ENCODE measurements at regions not wholly inside any gene's neighbourhood (a gene's known extent, or its start where the extent isn't known, plus 50 kb on each side); places are given as distances from the start of the nearest gene placed in this dataset.
"Not testable (repeated sequence)": the region's sequence is repeated elsewhere in the genome, so short reads cannot be mapped to it uniquely, and the experiment has no call there.

GRCh38 chr2:49861821-49862220 is 707.5 kb upstream of the FSHR start:
- Histone ChIP-seq H3K9ac (ENCODE audit: low read depth, low read length) (no peak overlapping the region), H3K9me3 (replicated peaks; ENCODE audit: low read length) (peaks cover 2% of the 10 kb centered on the region), H3K4me1 (ENCODE audit: control insufficient read depth, insufficient read depth, low read length) (no peaks in the 10 kb centered on the region), H3K27me3 (ENCODE audit: control insufficient read depth, insufficient read depth, low read length) (no peaks in the 10 kb centered on the region), H3K4me2 (ENCODE audit: low read length) (no peak overlapping the region), H3K4me3 (ENCODE audit: low read length) (no peak overlapping the region), H3K36me3 (ENCODE audit: insufficient read depth, low read length) (no peaks in the 10 kb centered on the region)

- H3K27me3 ChIP-seq (ENCODE audit: control insufficient read depth, insufficient read depth, low read length) = no peaks in the 10 kb centered on the region
- peaks cover 5% of the 10 kb centered on the region for H3K9me3 ChIP-seq (replicated peaks; ENCODE audit: low read length)
- no peaks in the 10 kb centered on the region for H3K36me3 ChIP-seq (ENCODE audit: insufficient read depth, low read length)
- H3K4me2 ChIP-seq (ENCODE audit: low read length) = no peak overlapping the region
- no peak overlapping the region for H3K9ac ChIP-seq (ENCODE audit: low read depth, low read length)
- no peak overlapping the region for H3K4me3 ChIP-seq (ENCODE audit: low read length)
- no peaks in the 10 kb centered on the region for H3K4me1 ChIP-seq (ENCODE audit: control insufficient read depth, insufficient read depth, low read length)
Measured at GRCh38 chr2:49860834-49861233, 706.5 kb upstream of the FSHR start.

- Histone ChIP-seq H3K4me1 (ENCODE audit: control insufficient read depth, insufficient read depth, low read length) (no peaks in the 10 kb centered on the region), H3K4me2 (ENCODE audit: low read length) (no peak overlapping the region), H3K27me3 (ENCODE audit: control insufficient read depth, insufficient read depth, low read length) (no peaks in the 10 kb centered on the region), H3K9ac (ENCODE audit: low read depth, low read length) (no peak overlapping the region), H3K36me3 (ENCODE audit: insufficient read depth, low read length) (no peaks in the 10 kb centered on the region), H3K4me3 (ENCODE audit: low read length) (no peak overlapping the region), H3K9me3 (replicated peaks; ENCODE audit: low read length) (peaks cover 5% of the 10 kb centered on the region)
Measured at GRCh38 chr2:49860170-49860569, 705.9 kb upstream of the FSHR start.

GRCh38 chr2:49858657-49859056 is 704.3 kb upstream of the FSHR start:
- Histone ChIP-seq H3K4me3 (ENCODE audit: low read length) (no peak overlapping the region), H3K36me3 (ENCODE audit: insufficient read depth, low read length) (no peaks in the 10 kb centered on the region), H3K27me3 (ENCODE audit: control insufficient read depth, insufficient read depth, low read length) (no peaks in the 10 kb centered on the region), H3K4me2 (ENCODE audit: low read length) (no peak overlapping the region), H3K9ac (ENCODE audit: low read depth, low read length) (no peak overlapping the region), H3K9me3 (replicated peaks; ENCODE audit: low read length) (peaks cover 8% of the 10 kb centered on the region), H3K4me1 (ENCODE audit: control insufficient read depth, insufficient read depth, low read length) (no peaks in the 10 kb centered on the region)

- H3K9me3 ChIP-seq (replicated peaks; ENCODE audit: low read length) = peaks cover 11% of the 10 kb centered on the region
- no peaks in the 10 kb centered on the region for H3K4me1 ChIP-seq (ENCODE audit: control insufficient read depth, insufficient read depth, low read length)
- H3K9ac ChIP-seq (ENCODE audit: low read depth, low read length) = no peak overlapping the region
- no peaks in the 10 kb centered on the region for H3K27me3 ChIP-seq (ENCODE audit: control insufficient read depth, insufficient read depth, low read length)
- H3K4me2 ChIP-seq (ENCODE audit: low read length) = no peak overlapping the region
- no peaks in the 10 kb centered on the region for H3K36me3 ChIP-seq (ENCODE audit: insufficient read depth, low read length)
- no peak overlapping the region for H3K4me3 ChIP-seq (ENCODE audit: low read length)
Measured at GRCh38 chr2:49858113-49858490, 703.8 kb upstream of the FSHR start.

- no peaks in the 10 kb centered on the region for H3K27me3 ChIP-seq (ENCODE audit: control insufficient read depth, insufficient read depth, low read length)
- no peak overlapping the region for H3K4me3 ChIP-seq (ENCODE audit: low read length)
- no peaks in the 10 kb centered on the region for H3K36me3 ChIP-seq (ENCODE audit: insufficient read depth, low read length)
- no peak overlapping the region for H3K4me2 ChIP-seq (ENCODE audit: low read length)
- H3K4me1 ChIP-seq (ENCODE audit: control insufficient read depth, insufficient read depth, low read length) = no peaks in the 10 kb centered on the region
- no peak overlapping the region for H3K9ac ChIP-seq (ENCODE audit: low read depth, low read length)
- peaks cover 11% of the 10 kb centered on the region for H3K9me3 ChIP-seq (replicated peaks; ENCODE audit: low read length)
Measured at GRCh38 chr2:49857371-49858112, 703.2 kb upstream of the FSHR start.

GRCh38 chr2:49845671-49846070 is 691.4 kb upstream of the FSHR start:
- Histone ChIP-seq H3K9ac (ENCODE audit: low read depth, low read length) (no peak overlapping the region), H3K4me2 (ENCODE audit: low read length) (no peak overlapping the region), H3K4me3 (ENCODE audit: low read length) (no peak overlapping the region), H3K27me3 (ENCODE audit: control insufficient read depth, insufficient read depth, low read length) (no peaks in the 10 kb centered on the region), H3K4me1 (ENCODE audit: control insufficient read depth, insufficient read depth, low read length) (no peaks in the 10 kb centered on the region), H3K9me3 (replicated peaks; ENCODE audit: low read length) (peaks cover 2% of the 10 kb centered on the region), H3K36me3 (ENCODE audit: insufficient read depth, low read length) (no peaks in the 10 kb centered on the region)

GRCh38 chr2:49845021-49845420 is 690.7 kb upstream of the FSHR start:
- no peaks in the 10 kb centered on the region for H3K4me1 ChIP-seq (ENCODE audit: control insufficient read depth, insufficient read depth, low read length)
- H3K27me3 ChIP-seq (ENCODE audit: control insufficient read depth, insufficient read depth, low read length) = no peaks in the 10 kb centered on the region
- no peak overlapping the region for H3K9ac ChIP-seq (ENCODE audit: low read depth, low read length)
- peaks cover 2% of the 10 kb centered on the region for H3K9me3 ChIP-seq (replicated peaks; ENCODE audit: low read length)
- no peak overlapping the region for H3K4me2 ChIP-seq (ENCODE audit: low read length)
- no peaks in the 10 kb centered on the region for H3K36me3 ChIP-seq (ENCODE audit: insufficient read depth, low read length)
- no peak overlapping the region for H3K4me3 ChIP-seq (ENCODE audit: low read length)

- H3K36me3 ChIP-seq (ENCODE audit: insufficient read depth, low read length); H3K27me3 ChIP-seq (ENCODE audit: control insufficient read depth, insufficient read depth, low read length); H3K4me2 ChIP-seq (ENCODE audit: low read length); H3K9ac ChIP-seq (ENCODE audit: low read depth, low read length); H3K4me1 ChIP-seq (ENCODE audit: control insufficient read depth, insufficient read depth, low read length); H3K4me3 ChIP-seq (ENCODE audit: low read length); H3K9me3 ChIP-seq (replicated peaks; ENCODE audit: low read length): not testable (repeated sequence)
Measured at GRCh38 chr2:49844113-49844512, 689.8 kb upstream of the FSHR start.

GRCh38 chr2:49843314-49843713 is 689.0 kb upstream of the FSHR start:
- Histone ChIP-seq H3K27me3 (ENCODE audit: control insufficient read depth, insufficient read depth, low read length) (no peaks in the 10 kb centered on the region), H3K4me2 (ENCODE audit: low read length) (no peak overlapping the region), H3K9me3 (replicated peaks; ENCODE audit: low read length) (peaks cover 2% of the 10 kb centered on the region), H3K4me1 (ENCODE audit: control insufficient read depth, insufficient read depth, low read length) (no peaks in the 10 kb centered on the region), H3K4me3 (ENCODE audit: low read length) (no peak overlapping the region), H3K36me3 (ENCODE audit: insufficient read depth, low read length) (no peaks in the 10 kb centered on the region), H3K9ac (ENCODE audit: low read depth, low read length) (no peak overlapping the region)

- Histone ChIP-seq H3K9ac (ENCODE audit: low read depth, low read length) (no peak overlapping the region), H3K4me3 (ENCODE audit: low read length) (no peak overlapping the region), H3K36me3 (ENCODE audit: insufficient read depth, low read length) (no peaks in the 10 kb centered on the region), H3K9me3 (replicated peaks; ENCODE audit: low read length) (peaks cover 2% of the 10 kb centered on the region), H3K4me1 (ENCODE audit: control insufficient read depth, insufficient read depth, low read length) (no peaks in the 10 kb centered on the region), H3K27me3 (ENCODE audit: control insufficient read depth, insufficient read depth, low read length) (no peaks in the 10 kb centered on the region), H3K4me2 (ENCODE audit: low read length) (no peak overlapping the region)
Measured at GRCh38 chr2:49840428-49840975, 686.2 kb upstream of the FSHR start.

GRCh38 chr2:49839818-49840217 is 685.5 kb upstream of the FSHR start:
- Histone ChIP-seq H3K4me1 (ENCODE audit: control insufficient read depth, insufficient read depth, low read length) (no peaks in the 10 kb centered on the region), H3K4me2 (ENCODE audit: low read length) (no peak overlapping the region), H3K27me3 (ENCODE audit: control insufficient read depth, insufficient read depth, low read length) (no peaks in the 10 kb centered on the region), H3K9me3 (replicated peaks; ENCODE audit: low read length) (peaks cover 2% of the 10 kb centered on the region), H3K36me3 (ENCODE audit: insufficient read depth, low read length) (no peaks in the 10 kb centered on the region), H3K4me3 (ENCODE audit: low read length) (no peak overlapping the region), H3K9ac (ENCODE audit: low read depth, low read length) (no peak overlapping the region)

Data from skeletal muscle satellite cell (primary cell).